Liver (tissue), 8 donors: ENCODE measurements at regions not wholly inside any gene's neighbourhood (a gene's known extent, or its start where the extent isn't known, plus 50 kb on each side); places are given as distances from the start of the nearest gene placed in this dataset.
"Not testable (repeated sequence)": the region's sequence is repeated elsewhere in the genome, so short reads cannot be mapped to it uniquely, and the experiment has no call there.

Source experiments
- DNase-seq: peaks from one replicate; pipeline ENCODE4 v3.0.0-alpha.2; 2017; ENCODE audit warnings: low spot score
- H3K27ac ChIP-seq, 2 donors: one replicate each; pipeline ENCODE4 v1.7.0; 2013; ENCODE audit warnings: inconsistent platforms in 2 of 2, low read length in 2 of 2, control low read depth in 1 of 2, low read depth in 1 of 2, mild to moderate bottlenecking in 1 of 2
- H3K27me3 ChIP-seq, 4 donors: one replicate each; pipeline versions ENCODE4 v1.6.1 to v1.7.0; 2013; ENCODE audit warnings: low read length in 3 of 4, inconsistent platforms in 1 of 4, mild to moderate bottlenecking in 1 of 4, moderate library complexity in 1 of 4; ENCODE audit not compliant: control insufficient read depth in 4 of 4, insufficient read depth in 4 of 4
- H3K36me3 ChIP-seq, 4 donors: one replicate each; pipeline versions ENCODE4 v1.6.1 to v1.7.0; 2013; ENCODE audit warnings: low read length in 3 of 4, mild to moderate bottlenecking in 3 of 4, low read depth in 1 of 4, moderate library complexity in 1 of 4; ENCODE audit not compliant: control insufficient read depth in 4 of 4, insufficient read depth in 3 of 4
- H3K4me1 ChIP-seq, 4 donors: one replicate each; pipeline versions ENCODE4 v1.6.1 to v1.7.0; 2013; ENCODE audit warnings: low read length in 3 of 4, mild to moderate bottlenecking in 3 of 4, moderate library complexity in 1 of 4; ENCODE audit not compliant: control insufficient read depth in 4 of 4, insufficient read depth in 4 of 4
- H3K4me3 ChIP-seq, 3 donors: one replicate each; pipeline versions ENCODE4 v1.6.1 to v1.7.0; 2013; ENCODE audit warnings: low read length in 3 of 3, control low read depth in 1 of 3, low read depth in 1 of 3, mild to moderate bottlenecking in 1 of 3
- H3K9ac ChIP-seq, 2 donors: one replicate each; pipeline ENCODE4 v1.7.0; 2013; ENCODE audit warnings: low read length in 2 of 2, mild to moderate bottlenecking in 2 of 2, moderate library complexity in 2 of 2, control low read depth in 1 of 2, low read depth in 1 of 2
- H3K9me3 ChIP-seq, 4 donors: one replicate each; pipeline versions ENCODE4 v1.6.1 to v1.7.0; 2013; ENCODE audit warnings: low read length in 3 of 4; ENCODE audit not compliant: control insufficient read depth in 4 of 4
- EGR1 ChIP-seq, 2 donors: IDR thresholded peaks; 2 replicates each; pipeline ENCODE4 v1.6.1; 2016 to 2018; ENCODE audit warnings: antibody characterized with exemption in 2 of 2, low read depth in 2 of 2
- FOXA1 ChIP-seq: IDR thresholded peaks from 2 replicates; pipeline ENCODE4 v1.6.1; 2016; ENCODE audit warnings: antibody characterized with exemption
- HNF4G ChIP-seq: IDR thresholded peaks from 2 replicates; pipeline ENCODE4 v1.6.1; 2016; ENCODE audit warnings: antibody characterized with exemption
- RAD21 ChIP-seq, 2 donors: IDR thresholded peaks; 2 replicates each; pipeline ENCODE4 v1.6.1; 2016; ENCODE audit warnings: antibody characterized with exemption in 2 of 2, mild to moderate bottlenecking in 2 of 2
- ZBTB33 ChIP-seq: IDR thresholded peaks from 2 replicates; pipeline ENCODE4 v1.6.1; 2016; ENCODE audit warnings: antibody characterized with exemption
- WGBS: extraction: QIAGEN DNeasy Blood & Tissue Kit; methylation state at CpG from one replicate; pipeline ENCODE4 v1.1.7; 2013; 5-methylcytosine and 5-hydroxymethylcytosine counted together
- TF ChIP-seq, protein P1 (sequence below): IDR thresholded peaks from 2 replicates; pipeline ENCODE4 v1.6.1; 2016; ENCODE audit warnings: antibody characterized with exemption
- TF ChIP-seq, protein P2 (sequence below): fragments of 150-350 bp; IDR thresholded peaks from 2 replicates; pipeline ENCODE4 v1.5.1; 2017; ENCODE audit warnings: improper control_type of control experiment, low read depth, low read length; ENCODE audit not compliant: missing input control
- donor health status: healthy.
- donor health status: healthy.
- donor health status: healthy.
- donor health status: healthy.
- donor health status: healthy.

DNA sequence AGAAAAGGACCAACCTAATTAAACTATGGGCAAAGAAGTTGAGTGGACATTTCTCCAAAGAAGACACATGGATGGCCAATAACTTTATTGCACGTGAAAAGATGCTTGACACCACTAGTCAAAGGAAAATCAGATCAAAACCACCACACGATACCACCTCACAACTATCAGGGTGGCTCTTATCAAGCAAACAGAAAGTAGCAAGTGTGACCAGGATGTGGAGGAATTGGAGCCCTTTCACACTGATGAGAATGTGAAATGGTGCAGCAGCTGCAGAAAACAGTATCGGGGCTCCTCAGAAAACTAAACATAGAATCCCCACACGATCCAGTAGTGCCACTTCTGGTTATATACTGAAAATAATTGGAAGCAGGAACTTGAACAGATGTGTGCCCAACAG is 72.2 kb upstream of the ALKAL2 start:
- 71% methylated on average over 4 of the region's 4 CpGs for WGBS
- H3K27me3 ChIP-seq: peaks cover 0 to 17% (median 0%) of the 10 kb centered on the region in 4 donors
- H3K4me1 ChIP-seq: no peaks in the 10 kb centered on the region
- H3K4me3 ChIP-seq: no peak overlapping the region
- peaks cover 0 to 2% (median 0%) of the 10 kb centered on the region in 4 donors for H3K36me3 ChIP-seq
- no peak for TF ChIP-seq HNF4G
- TF ChIP-seq, protein P1, sequence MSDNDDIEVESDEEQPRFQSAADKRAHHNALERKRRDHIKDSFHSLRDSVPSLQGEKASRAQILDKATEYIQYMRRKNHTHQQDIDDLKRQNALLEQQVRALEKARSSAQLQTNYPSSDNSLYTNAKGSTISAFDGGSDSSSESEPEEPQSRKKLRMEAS: no peak
- no peak overlapping the region for H3K9ac ChIP-seq
- no peak overlapping the region for H3K27ac ChIP-seq
- no peak for DNase-seq
- H3K9me3 ChIP-seq: peaks cover 0 to 11% (median 0%) of the 10 kb centered on the region in 4 donors

- H3K36me3 ChIP-seq: peaks cover 0 to 2% (median 0%) of the 10 kb centered on the region in 4 donors
- peaks cover 0 to 11% (median 0%) of the 10 kb centered on the region in 4 donors for H3K9me3 ChIP-seq
- no peak for DNase-seq
- H3K4me1 ChIP-seq: no peaks in the 10 kb centered on the region
- no peak overlapping the region for H3K27ac ChIP-seq
- peaks cover 0 to 16% (median 0%) of the 10 kb centered on the region in 4 donors for H3K27me3 ChIP-seq
- H3K9ac ChIP-seq: no peak overlapping the region
- no peak for TF ChIP-seq FOXA1
- TF ChIP-seq, protein P1: no peak
- H3K4me3 ChIP-seq: no peak overlapping the region
- WGBS: 28% methylated on average over 5 of the region's 5 CpGs
Observed at GRCh38 chr2:359047-359446, 71.2 kb upstream of the ALKAL2 start.

DNA sequence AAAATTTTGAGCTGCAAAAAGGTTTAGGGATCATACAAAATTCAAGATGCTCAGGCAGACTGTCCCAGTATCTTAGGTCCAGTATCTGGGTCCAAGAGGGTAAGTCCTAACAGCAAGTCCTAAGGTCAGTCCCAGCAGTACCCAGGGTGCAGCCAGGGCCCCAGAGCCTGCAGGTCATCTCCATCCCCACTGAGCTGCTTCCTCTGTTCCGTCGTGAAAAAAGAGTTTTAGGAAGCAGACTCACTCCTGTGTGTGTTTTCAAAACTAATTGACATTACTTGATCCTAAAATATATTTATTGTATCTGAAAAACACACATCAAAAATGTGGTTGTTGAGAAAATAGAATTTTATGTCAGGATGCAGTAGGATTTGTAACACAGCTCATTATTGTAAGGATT is 69.9 kb upstream of the ALKAL2 start:
- Histone ChIP-seq H3K27me3 (peaks cover 0 to 12% (median 0%) of the 10 kb centered on the region in 4 donors), H3K4me1 (no peaks in the 10 kb centered on the region), H3K27ac (no peak overlapping the region), H3K9me3 (peaks cover 0 to 8% (median 0%) of the 10 kb centered on the region in 4 donors), H3K36me3 (peaks cover 0 to 2% (median 0%) of the 10 kb centered on the region in 4 donors), H3K9ac (no peak overlapping the region), H3K4me3 (no peak overlapping the region)
- no peak for DNase-seq
- TF ChIP-seq, protein P1: no peak
- TF ChIP-seq EGR1 (IDR thresholded peaks at IDR 0.05; ENCODE audit: low read depth in 2 of 2): no peak
- TF ChIP-seq HNF4G: no peak
- no peak for TF ChIP-seq RAD21 (IDR thresholded peaks at IDR 0.05)
- no peak for TF ChIP-seq ZBTB33
- TF ChIP-seq, protein P2, sequence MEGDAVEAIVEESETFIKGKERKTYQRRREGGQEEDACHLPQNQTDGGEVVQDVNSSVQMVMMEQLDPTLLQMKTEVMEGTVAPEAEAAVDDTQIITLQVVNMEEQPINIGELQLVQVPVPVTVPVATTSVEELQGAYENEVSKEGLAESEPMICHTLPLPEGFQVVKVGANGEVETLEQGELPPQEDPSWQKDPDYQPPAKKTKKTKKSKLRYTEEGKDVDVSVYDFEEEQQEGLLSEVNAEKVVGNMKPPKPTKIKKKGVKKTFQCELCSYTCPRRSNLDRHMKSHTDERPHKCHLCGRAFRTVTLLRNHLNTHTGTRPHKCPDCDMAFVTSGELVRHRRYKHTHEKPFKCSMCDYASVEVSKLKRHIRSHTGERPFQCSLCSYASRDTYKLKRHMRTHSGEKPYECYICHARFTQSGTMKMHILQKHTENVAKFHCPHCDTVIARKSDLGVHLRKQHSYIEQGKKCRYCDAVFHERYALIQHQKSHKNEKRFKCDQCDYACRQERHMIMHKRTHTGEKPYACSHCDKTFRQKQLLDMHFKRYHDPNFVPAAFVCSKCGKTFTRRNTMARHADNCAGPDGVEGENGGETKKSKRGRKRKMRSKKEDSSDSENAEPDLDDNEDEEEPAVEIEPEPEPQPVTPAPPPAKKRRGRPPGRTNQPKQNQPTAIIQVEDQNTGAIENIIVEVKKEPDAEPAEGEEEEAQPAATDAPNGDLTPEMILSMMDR: no peak
- WGBS: 70% methylated on average over 2 of the region's 2 CpGs

DNA sequence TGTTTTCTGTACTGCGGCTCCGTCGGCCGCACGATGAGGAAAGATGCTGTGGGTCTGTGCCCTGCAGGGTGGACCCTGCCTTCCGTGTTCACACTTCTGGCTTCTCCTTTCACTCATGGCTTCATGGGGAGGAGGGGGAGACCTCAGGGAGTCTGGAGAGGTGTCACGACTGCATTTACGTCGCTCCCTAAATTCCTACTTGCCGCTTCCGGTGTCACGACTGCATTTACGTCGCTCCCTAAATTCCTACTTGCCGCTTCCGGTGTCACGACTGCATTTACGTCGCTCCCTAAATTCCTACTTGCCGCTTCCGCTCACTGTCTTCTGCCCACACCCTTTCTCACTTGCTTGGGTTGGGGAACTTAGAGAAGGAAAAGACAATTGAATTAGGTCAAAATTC is 68.4 kb upstream of the ALKAL2 start:
- DNase-seq, H3K9me3 ChIP-seq, H3K27me3 ChIP-seq, H3K27ac ChIP-seq, H3K4me3 ChIP-seq, H3K36me3 ChIP-seq, H3K4me1 ChIP-seq, H3K9ac ChIP-seq: not testable (repeated sequence)
- 84% methylated on average over 21 of the region's 21 CpGs for WGBS
